ENCODE measurements at regions not wholly inside any gene's neighbourhood (a gene's known extent, or its start where the extent isn't known, plus 50 kb on each side); places are given as distances from the start of the nearest gene placed in this dataset.
"Not testable (repeated sequence)": the region's sequence is repeated elsewhere in the genome, so short reads cannot be mapped to it uniquely, and the experiment has no call there.

GRCh38 chr2:242104202-242104956 lies 234.8 kb downstream of the RTP5 start:
- DNase-seq; in situ Hi-C loops (cut with HindIII; ENCODE audit: low pct_ligation_motif_present, low pct_unique_long_range_greater_than_20kb, low sequenced_read_pairs): not testable (repeated sequence)

GRCh38 chr2:242107065-242107464 lies 237.5 kb downstream of the RTP5 start:
- DNase-seq; in situ Hi-C loops (cut with HindIII; ENCODE audit: low pct_ligation_motif_present, low pct_unique_long_range_greater_than_20kb, low sequenced_read_pairs): not testable (repeated sequence)

- in situ Hi-C loops (cut with HindIII; ENCODE audit: low pct_ligation_motif_present, low pct_unique_long_range_greater_than_20kb, low sequenced_read_pairs); DNase-seq: not testable (repeated sequence)
These were observed 239.4 kb downstream of the RTP5 start for GRCh38 chr2:242108797-242109500.

GRCh38 chr2:242109819-242110218 lies 240.3 kb downstream of the RTP5 start:
- DNase-seq; in situ Hi-C loops (cut with HindIII; ENCODE audit: low pct_ligation_motif_present, low pct_unique_long_range_greater_than_20kb, low sequenced_read_pairs): not testable (repeated sequence)

- DNase-seq; in situ Hi-C loops (cut with HindIII; ENCODE audit: low pct_ligation_motif_present, low pct_unique_long_range_greater_than_20kb, low sequenced_read_pairs): not testable (repeated sequence)
These were observed 242.4 kb downstream of the RTP5 start for GRCh38 chr2:242111954-242112353.

GRCh38 chr2:242113492-242113891 lies 244.0 kb downstream of the RTP5 start:
- DNase-seq; in situ Hi-C loops (cut with HindIII; ENCODE audit: low pct_ligation_motif_present, low pct_unique_long_range_greater_than_20kb, low sequenced_read_pairs): not testable (repeated sequence)

- in situ Hi-C loops (cut with HindIII; ENCODE audit: low pct_ligation_motif_present, low pct_unique_long_range_greater_than_20kb, low sequenced_read_pairs); DNase-seq: not testable (repeated sequence)
These were observed 247.1 kb downstream of the RTP5 start for GRCh38 chr2:242116676-242117075.

GRCh38 chr2:242117305-242117704 lies 247.8 kb downstream of the RTP5 start:
- DNase-seq; in situ Hi-C loops (cut with HindIII; ENCODE audit: low pct_ligation_motif_present, low pct_unique_long_range_greater_than_20kb, low sequenced_read_pairs): not testable (repeated sequence)

- DNase-seq; in situ Hi-C loops (cut with HindIII; ENCODE audit: low pct_ligation_motif_present, low pct_unique_long_range_greater_than_20kb, low sequenced_read_pairs): not testable (repeated sequence)
These were observed 250.2 kb downstream of the RTP5 start for GRCh38 chr2:242119682-242120081.

GRCh38 chr2:242130682-242131081 lies 261.2 kb downstream of the RTP5 start:
- in situ Hi-C loops (cut with HindIII; ENCODE audit: low pct_ligation_motif_present, low pct_unique_long_range_greater_than_20kb, low sequenced_read_pairs); DNase-seq: not testable (repeated sequence)

- DNase-seq; in situ Hi-C loops (cut with HindIII; ENCODE audit: low pct_ligation_motif_present, low pct_unique_long_range_greater_than_20kb, low sequenced_read_pairs): not testable (repeated sequence)
These were observed 290.4 kb downstream of the RTP5 start for GRCh38 chr2:242159921-242160320.

- in situ Hi-C loops (cut with HindIII; ENCODE audit: low pct_ligation_motif_present, low pct_unique_long_range_greater_than_20kb, low sequenced_read_pairs); DNase-seq: not testable (repeated sequence)
These were observed 295.6 kb downstream of the RTP5 start for GRCh38 chr2:242165115-242165514.

GRCh38 chr2:242171290-242171689 lies 301.8 kb downstream of the RTP5 start:
- DNase-seq; in situ Hi-C loops (cut with HindIII; ENCODE audit: low pct_ligation_motif_present, low pct_unique_long_range_greater_than_20kb, low sequenced_read_pairs): not testable (repeated sequence)
